ENCODE measurements at regions not wholly inside any gene's neighbourhood (a gene's known extent, or its start where the extent isn't known, plus 50 kb on each side); places are given as distances from the start of the nearest gene placed in this dataset.
"Not testable (repeated sequence)": the region's sequence is repeated elsewhere in the genome, so short reads cannot be mapped to it uniquely, and the experiment has no call there.

DNA sequence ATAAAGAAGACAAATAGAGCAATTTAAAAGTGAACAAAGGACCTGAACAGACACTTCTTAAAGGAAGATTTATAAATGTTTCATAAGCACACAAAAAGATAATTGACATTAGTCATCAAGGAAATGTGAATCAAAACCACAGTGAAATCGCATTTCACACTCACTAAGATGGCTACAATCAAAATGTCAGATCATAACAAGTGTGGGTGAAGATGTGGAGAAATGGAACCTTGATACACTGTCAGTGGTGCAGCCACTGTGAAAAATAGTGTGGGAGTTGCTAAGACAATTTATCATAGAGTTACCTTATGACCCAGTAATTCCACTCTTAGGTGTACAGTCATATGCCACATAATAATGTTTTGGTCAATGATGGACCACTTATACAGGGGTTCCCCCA is 54.5 kb upstream of the HTR4 start:
- peak; percentile 53 for DNase-seq (ENCODE audit: low spot score)

DNA sequence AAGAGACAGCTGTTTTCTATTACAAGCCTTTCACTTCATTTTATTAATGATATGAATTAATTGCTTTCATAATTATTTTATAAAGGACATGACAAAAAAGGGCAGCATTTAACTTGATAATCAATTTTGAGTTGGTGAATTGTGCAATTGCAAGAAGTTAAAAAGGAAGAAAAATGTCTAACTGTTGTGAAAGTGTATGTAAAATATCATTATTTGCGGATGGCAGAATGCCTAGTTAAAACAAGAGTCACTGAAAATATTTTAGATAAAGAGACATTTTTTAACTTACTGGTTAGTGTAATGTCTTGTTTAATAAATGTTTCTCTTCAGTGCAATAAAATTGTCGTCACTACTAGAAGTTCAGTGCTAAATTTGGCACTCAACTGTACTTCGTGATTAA is 57.6 kb upstream of the HTR4 start:
- DNase-seq (ENCODE audit: low spot score), result no peak

DNA sequence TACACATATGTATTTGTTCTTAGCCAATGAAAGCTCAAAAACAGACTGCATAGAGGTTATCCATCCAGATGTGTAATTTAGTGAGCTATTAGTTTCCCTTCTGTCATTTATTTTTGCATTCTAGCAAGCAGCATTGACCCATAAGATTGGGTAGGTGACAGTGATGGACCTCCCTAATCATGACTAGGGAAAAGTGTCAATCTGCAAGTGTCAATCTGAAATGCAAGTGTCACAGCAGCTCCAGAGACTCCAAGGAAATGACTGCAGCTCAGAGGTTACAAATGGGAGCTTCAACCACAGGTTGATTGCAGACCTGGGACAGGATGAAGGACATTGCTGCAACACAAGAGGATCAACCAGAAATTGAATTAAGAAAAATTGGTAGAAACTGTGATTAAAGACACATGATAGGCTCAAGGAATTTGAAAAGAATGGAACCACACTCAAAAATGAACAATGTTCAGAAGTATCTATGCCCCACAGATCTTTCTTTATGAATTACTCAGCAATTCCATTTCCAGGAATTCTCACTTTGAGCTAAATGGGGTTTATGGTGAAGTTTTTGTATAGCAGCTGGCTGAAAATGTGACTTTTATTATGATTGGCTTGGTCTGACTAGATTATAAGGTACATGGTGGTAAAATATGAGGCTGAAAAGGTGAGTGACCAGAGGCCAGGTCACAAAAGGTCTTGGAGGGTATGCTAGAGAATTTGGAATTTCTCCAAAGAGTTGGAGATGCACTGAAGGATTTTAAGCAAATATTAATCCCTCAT is 59.6 kb upstream of the HTR4 start:
- peak; percentile 21 for DNase-seq (ENCODE audit: low spot score)

DNA sequence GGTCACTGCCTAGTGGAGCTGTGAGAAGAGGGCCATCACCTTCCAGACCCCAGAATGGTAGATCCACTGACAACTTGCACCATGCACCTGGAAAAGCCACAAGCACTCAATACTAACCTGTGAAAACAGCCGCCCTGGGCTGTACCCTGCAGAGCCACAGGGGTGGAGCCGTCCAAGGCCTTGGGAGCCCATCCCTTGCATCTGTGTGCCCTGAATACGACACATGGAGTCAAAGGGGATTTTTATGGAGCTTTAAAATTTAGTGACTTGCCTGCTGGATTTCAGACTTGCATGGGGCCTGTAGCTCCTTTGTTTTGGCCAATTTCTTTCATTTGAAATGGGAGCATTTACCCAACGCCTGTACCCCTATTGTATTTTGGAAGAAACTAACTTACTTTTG is 62.4 kb upstream of the HTR4 start:
- no peak for DNase-seq (ENCODE audit: low spot score)

DNA sequence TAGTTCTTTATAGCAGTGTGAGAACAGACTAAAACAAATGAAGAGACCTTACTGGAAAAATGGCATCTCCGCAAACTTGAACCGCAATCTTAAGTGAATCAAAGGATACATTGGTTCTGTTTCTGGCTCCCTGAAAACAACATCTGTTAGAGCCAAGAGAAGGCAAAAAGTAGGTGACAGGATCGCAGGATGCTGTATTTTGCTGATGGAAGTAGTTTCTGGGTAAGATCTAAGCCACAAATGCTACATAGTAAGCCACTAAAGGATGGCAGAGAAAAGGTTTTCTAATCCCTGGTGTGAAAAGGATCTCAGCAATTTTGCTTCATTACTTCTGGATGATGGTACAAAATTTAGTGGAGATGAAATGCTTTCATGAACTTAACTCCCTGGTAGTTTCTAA is 63.3 kb upstream of the HTR4 start:
- no peak for DNase-seq (ENCODE audit: low spot score)

DNA sequence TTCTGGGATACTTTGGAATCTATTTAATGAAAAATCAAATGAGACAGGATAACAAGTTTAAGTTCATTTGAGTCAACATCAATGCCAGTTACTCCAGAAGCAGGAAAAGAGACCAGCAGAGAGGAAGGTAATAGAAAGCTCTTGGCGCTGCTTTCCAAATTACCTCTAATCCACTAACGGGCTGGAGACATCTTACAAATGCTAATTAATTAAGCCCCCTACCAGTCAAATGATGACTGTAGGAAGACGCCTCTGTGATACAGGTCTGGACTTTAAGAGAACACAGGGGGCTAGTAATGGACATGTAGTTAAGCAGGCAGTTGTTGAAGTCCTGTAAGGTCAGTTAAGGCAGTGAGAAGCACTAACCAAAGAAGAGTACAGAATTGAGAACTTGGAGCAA is 65.3 kb upstream of the HTR4 start:
- DNase-seq (ENCODE audit: low spot score), result no peak

DNA sequence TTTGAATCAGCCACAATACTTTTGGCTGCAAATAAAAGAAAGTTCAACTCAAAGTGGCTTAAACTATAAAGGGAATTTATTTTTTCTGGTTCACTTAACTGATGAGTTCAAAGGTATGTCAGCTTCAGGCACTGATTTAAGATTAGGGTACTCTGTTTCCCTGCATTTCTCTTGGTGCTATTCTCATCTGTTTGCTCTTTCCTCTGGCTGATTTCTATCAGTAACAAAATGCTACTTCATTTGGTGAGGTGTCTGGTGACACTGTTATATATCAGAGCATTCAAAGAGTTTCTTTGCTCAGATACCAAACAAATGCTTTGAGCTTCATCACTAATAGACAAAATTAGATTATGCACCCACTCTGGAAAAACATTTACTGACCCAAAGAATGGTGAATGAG is 65.9 kb upstream of the HTR4 start:
- DNase-seq (ENCODE audit: low spot score), result no peak

DNA sequence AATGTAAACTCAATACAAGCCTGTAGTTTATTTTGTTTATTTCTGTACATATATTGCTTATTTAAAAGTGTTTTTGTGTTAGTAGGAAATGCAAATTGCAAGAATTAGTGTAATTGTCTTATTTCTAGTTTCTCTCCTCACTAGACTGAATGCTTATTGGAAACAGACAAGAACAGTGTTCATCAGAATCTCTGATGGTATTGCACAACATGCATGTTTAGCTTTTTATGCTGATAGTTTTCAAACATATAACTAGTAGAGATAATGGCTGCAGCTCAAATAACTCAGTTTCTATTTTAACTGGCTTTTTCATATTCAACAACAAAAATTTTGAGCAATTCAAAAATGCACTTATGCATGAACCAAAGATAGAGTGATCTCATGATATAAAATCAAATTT is 68.8 kb upstream of the HTR4 start:
- no peak for DNase-seq (ENCODE audit: low spot score)

DNA sequence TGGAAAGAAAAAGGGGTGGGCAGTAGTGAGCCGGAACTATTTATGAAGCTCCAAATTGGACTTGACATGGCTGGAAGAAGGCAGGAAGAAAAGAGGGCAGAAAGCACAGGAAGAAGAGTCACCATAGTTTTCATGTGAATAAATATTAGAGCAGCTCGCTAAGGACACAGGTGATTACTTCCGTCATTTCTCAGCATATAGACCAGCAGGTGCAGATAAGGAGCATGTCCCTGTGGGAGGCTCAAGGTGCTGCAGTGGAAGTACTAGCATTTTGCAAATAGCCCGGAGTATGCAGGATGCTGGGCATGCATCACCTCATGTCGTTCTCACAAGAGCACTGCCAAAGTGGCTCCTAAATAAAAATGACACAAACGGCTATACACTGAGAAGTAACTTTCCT is 71.3 kb upstream of the HTR4 start:
- no peak for DNase-seq (ENCODE audit: low spot score)

DNA sequence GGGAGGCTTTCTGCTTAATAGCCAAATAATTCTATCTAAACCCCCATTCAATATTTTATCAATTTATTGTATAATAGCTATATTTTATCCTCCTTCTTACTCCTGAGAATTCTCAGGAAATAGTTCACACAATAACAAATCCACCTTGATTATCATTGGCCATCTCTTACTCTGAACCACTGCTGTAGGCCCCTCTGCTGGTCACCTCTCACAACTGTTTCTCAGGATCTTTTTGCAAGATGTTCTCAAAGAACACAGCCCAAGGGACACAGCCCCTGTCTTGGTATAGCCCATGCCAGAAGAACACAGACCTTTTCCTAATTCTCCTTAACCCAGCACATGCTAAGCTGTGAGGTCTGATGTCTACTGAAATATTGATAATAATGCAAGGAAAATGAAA is 74.9 kb upstream of the HTR4 start:
- no peak for DNase-seq (ENCODE audit: low spot score)

DNA sequence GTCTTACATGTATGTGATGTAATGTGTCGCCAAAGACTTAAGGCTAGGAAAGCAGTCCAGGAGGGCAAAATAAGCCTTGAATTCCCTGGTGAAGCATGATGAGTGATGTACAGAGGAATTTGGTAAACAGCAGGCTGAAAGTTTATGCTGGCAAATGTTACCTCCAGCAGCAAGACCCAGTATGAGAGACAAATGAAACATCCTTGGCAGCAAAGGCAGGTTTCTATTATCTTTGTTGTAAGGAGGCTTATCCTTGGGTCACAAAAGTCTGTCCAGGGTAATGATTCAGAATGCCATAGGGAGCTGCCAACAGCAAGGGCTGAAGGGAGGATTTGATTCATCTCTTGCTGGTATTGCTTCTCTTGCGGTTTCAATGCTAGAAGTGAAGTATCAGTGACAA is 75.9 kb upstream of the HTR4 start:
- no peak for DNase-seq (ENCODE audit: low spot score)

DNA sequence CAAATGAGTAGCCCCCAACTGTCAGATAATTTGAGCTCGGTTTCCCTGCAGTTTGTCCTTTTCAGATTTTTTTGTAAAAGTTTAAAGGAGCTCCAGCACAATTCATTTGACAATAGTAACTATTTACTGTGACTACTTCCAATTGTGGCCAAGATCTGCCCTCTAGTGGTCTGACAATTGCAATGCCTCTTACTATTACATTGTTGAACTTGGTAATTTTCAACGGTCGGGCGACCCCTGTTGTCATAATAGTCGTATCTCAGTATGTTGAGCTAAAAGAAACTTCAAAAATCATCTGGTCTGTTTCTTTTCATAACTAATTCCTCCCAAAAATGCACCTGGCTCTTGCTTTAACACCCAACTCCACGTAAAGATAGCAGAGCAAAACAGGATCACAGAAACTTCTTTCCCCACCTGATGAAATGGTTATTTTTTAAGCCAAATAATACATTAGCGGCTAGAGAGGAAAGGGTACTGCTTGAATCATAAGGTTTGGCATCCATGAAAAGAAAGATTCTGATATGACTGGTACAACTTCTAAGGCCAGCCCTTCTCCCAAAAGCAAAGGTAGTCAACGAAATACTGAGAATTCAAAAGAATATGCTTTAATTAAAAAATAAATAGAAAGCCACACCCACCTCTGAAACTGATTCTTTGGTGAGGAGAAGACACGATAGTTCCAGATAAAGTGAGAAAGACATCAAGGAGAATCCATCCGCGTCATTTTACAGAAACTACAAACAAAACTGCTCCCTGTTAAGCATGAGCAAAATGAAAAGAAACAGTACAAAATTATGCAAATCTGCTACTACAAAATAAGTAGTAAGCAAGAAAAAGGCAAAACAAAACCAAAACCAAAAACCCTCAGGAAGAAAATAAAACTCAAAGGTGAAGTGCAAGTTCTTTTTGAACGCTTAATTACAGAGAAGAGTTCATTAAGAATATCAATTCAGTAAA is 76.9 kb upstream of the HTR4 start:
- peak; percentile 80 for DNase-seq (ENCODE audit: low spot score)

DNA sequence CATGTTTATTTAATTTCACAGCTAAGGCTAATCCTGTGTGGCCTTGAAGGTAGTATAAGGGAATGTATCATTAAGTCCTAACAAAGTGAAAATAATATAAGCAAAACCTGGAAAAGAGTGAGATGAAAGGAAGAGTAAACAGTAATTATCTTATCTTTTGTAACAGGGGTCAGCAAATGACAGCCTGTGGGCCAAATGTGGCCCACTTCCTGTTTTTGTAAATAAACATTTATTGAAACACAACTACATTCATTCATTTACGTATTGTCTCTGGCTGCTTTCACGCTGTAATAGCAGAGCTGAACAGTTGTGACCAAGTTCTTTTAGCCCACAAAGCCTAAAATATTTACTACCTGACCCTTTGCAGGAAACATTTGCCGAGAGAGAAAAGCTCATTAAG is 78.4 kb upstream of the HTR4 start:
- DNase-seq (ENCODE audit: low spot score), result no peak

DNA sequence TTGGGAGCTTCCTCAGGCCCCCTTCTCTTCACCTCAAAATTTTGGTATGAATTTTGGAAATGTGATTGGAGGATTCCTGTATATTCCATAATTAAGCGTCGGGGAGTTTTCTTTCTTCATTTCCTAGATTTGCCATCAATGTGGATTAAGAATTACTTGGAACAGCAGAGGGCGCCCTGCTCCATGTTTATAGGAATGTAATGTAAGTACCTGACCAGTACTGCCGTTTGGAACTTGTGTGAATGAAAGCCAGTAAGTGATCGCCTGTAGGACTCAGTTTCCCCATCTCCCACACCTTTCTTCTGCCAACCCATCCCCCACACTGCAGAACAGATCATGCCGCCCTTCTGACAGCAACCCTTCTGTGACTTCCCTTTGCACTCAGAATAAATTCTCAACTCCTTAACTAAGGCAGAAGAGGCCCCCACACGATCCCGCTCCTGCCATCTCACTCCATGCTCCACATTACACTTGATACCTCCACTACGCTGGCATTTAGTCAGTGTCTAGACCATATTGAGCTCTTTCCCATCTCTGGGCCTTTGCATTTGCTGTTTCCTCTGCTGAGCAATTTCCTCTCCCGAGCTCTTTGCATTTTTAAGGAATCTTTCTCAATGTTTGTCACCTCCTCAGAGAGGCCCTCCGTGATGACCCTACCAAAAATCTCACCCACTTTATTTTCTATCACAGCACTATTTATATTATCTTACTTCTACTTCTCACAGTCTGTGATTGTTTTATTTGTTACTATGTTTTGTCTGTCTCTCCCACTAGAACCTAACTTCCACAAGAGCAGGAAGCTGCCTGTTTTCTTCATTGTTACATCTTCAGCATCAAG is 79.5 kb upstream of the HTR4 start:
- DNase-seq (ENCODE audit: low spot score), result peak; percentile 72

DNA sequence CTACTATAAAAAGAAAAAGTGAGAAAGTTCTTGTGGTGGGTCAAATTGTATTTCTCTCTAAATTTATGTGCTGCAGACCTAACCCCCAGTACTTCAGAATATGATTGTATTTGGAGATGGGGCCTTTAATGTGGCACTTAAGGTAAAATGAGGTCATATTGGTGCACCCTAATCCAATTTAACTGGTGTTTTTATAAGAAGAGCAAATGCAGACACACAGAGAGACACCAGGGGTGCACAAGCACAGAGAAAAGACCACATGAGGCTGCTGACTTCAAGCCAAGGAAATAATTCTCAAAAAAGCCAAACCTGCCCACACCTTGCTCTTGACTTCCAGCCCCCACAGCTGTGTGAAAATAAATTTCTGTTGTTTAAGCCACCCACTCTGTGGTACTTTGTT is 80.2 kb upstream of the HTR4 start:
- DNase-seq (ENCODE audit: low spot score), result no peak

DNA sequence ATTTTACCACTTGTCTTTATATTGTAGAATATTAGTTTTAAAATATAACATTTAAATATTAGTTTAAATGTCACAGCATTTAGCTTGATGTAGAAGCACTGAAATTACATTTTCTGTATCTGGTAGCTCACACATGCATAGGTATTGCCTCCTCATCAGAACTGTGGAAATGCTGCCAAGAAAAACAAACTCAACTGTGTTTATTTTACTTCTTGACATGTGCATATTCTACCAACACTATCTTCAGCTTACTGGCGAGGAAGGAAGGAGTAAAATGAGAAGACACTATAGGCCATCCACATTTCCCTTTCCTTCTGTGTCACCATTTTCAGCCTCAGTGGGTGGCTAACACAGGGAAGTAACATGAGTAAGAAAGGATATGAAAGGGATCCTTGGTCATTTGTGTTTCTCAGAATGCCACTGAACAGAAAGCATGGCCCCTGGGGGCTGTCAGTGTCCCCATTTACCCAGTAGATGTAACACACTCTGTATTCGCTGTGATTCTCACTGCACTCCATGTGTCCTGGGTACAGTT is 81.0 kb upstream of the HTR4 start:
- DNase-seq (ENCODE audit: low spot score), result no peak

DNA sequence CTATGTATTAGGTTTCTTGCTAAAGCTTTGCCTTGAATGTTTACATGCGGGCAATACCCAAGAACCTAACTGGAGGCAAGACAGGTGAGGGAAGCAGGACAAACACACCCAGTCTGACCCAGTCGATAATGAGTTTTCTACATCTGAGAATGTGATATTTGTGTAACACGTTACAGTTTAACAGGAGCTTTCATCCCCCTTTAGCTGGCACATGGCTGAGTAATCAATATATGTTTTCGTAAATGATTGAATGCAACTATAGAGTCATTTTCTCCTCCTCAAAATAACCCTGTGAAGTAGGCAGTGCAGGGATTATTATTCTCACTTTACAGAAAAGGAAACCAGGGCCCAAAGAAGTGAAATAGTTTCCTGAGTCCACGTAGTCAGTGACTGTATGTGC is 84.7 kb upstream of the HTR4 start:
- DNase-seq (ENCODE audit: low spot score), result no peak

DNA sequence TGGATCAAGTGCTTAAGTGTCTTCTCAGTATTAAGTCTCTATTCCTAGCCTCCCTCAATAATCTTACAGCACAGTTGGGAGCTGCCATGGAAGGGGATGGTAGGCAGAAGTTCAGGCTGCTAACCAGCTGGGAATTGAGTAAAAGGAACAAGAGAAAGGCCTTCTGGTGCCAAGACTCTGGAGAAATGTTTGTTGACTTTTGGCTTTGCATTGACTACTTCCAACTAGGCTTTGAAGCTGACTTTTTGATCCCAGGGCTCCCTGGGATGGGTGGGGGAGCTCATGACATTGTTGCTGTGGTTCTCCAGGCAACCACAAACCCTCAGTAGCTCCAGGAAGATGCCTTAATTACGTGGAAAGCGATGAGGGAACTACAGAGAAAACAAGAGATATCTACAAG is 85.2 kb upstream of the HTR4 start:
- no peak for DNase-seq (ENCODE audit: low spot score)

DNA sequence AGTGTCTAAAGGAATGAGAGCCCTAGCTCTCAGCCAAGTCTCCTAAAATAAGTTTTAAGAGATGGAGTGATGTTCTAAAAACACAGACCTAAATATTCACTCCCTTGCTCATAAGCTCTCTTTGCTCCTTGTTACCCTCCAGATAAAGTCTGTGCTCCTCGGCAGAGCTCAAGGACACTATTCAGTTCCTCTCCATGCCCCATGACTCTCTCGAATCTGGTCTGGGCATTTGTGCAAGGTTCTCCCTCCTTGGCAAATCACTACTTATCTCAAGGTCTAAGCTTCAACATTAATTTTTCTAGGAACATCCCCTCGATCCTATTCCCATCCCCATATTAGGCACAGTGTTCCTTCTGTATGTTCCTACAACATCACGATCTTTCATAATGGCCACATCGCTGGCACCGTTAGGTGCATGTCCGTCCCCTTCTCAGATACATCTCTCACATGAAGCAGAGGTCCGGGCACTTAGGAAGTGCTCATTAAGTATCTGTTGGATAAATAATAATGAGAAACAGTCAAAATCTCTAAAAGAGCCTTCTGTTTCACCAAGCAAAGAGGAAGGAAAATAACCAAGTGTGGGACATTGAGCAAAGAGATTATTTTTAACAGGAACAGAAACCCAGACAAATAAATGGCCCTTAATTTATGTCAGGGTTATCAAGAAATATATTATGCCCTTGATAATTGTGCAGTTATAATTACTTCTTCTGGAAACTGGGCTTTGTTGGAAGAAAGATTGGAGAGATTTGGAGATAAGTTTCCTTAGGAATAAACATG is 85.9 kb upstream of the HTR4 start:
- DNase-seq (ENCODE audit: low spot score), result no peak

DNA sequence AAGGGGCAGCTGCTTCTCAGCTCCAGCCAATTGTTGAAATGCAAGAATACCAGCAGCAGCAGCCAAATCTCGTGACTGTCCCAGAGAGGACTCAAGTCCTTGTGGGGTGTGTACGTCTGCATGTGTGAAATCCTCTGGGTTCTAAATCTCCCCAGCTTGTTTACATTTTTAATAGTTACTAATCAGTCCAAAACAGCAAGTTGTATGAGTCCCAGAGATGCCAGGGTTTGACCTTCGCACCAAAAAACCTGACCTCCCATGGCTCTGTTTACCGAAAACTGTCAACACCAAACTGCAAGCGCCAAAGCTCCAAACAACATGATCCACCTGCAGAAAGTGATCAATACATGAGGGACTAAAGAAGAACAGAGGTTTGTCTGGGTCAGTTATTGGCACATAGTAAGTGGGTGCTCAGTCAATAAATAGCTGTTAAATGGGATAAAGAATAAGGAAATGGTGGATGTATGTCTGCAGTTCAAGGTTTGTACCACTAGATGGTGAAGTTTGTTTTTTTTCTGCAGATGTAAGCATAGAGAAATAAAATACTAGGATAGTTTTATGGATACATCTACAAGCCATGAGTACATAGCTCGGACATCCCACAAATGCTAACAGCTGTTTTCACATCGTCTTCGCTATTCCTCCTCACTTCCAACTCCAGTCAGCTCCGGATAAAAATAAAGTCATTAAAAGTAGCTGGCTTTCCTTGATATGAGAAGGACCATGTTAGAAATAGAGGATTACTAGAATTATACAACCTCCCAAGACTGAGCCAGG is 85.3 kb upstream of the ADRB2 start:
- peak; percentile 32 for DNase-seq (ENCODE audit: low spot score)

DNA sequence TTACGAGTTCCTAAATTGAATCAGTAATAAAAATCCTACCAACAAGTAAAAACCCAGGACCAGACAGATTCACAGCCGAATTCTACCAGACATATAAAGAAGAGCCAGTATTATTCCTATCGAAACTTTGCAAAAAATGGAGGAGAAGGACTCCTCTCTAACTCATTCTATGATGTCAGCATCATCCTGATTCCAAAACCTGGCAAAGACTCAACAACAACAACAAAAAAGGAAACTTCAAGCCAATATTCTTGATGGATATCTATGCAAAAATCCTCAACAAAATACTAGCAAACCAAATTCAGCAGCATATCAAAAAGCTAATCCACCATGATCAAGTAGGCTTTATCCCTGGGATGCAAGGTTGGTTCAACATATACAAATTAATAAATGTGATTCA is 84.6 kb upstream of the ADRB2 start:
- not testable (repeated sequence) for DNase-seq (ENCODE audit: low spot score)

Data from activated CD4-positive, alpha-beta T cell treated with anti-CD3 and anti-CD28 coated beads, Interleukin-2, Interleukin-4, amounts not matched to agents 100 ng/mL and 50 ng/mL, durations not matched to agents 16 hours and 8 hours (primary cell).